Colonic mucosa (tissue), 4 donors: ENCODE measurements at regions not wholly inside any gene's neighbourhood (a gene's known extent, or its start where the extent isn't known, plus 50 kb on each side); places are given as distances from the start of the nearest gene placed in this dataset.

Source experiments
- DNase-seq: peaks from one replicate; pipeline ENCODE4 v3.0.0-alpha.2; 2020
- H3K27ac ChIP-seq: fragments of 200-600 bp; one replicate; pipeline ENCODE4 v1.8.0; 2021
- H3K27me3 ChIP-seq: fragments of 200-600 bp; one replicate; pipeline ENCODE4 v1.8.0; 2021
- H3K36me3 ChIP-seq: fragments of 200-600 bp; one replicate; pipeline ENCODE4 v1.8.0; 2021
- H3K4me1 ChIP-seq: fragments of 200-600 bp; one replicate; pipeline ENCODE4 v1.8.0; 2021; ENCODE audit warnings: mild to moderate bottlenecking
- H3K4me3 ChIP-seq: fragments of 200-600 bp; one replicate; pipeline ENCODE4 v1.8.0; 2021
- H3K9ac ChIP-seq, 2 donors: one replicate each; pipeline ENCODE4 v1.7.0; 2013; ENCODE audit warnings: control low read depth in 2 of 2, low read depth in 2 of 2, low read length in 2 of 2
- H3K9me3 ChIP-seq: fragments of 200-600 bp; one replicate; pipeline ENCODE4 v1.8.0; 2021
- CTCF ChIP-seq: fragments of 200-600 bp; IDR thresholded peaks from one replicate; pipeline ENCODE4 v1.8.0; 2022; ENCODE audit warnings: antibody characterized with exemption, mild to moderate bottlenecking
- intact Hi-C: fragments of 100-400 bp; cut with DNase I; formaldehyde crosslinking; loops from one replicate; pipeline ENCODE4 v1.14.1; 2022
- donor health status: healthy.
- donor health status: DM: no; HTN: no; CAD: no.
- donor health status: DM: no; HTN: no; CAD: no.

GRCh38 chr1:220389634-220390033, 117.4 kb upstream of the RAB3GAP2 start:
- Histone ChIP-seq H3K9me3 (no peaks in the 10 kb centered on the region), H3K27me3 (no peaks in the 10 kb centered on the region), H3K36me3 (no peaks in the 10 kb centered on the region), H3K9ac (no peak overlapping the region), H3K4me3 (no peak overlapping the region), H3K4me1 (no peaks in the 10 kb centered on the region), H3K27ac (no peak overlapping the region)
- TF ChIP-seq CTCF, result no peak
- no peak for DNase-seq
- intact Hi-C loops, result no loop called here

GRCh38 chr1:220386494-220387195, 114.4 kb upstream of the RAB3GAP2 start:
- H3K9ac ChIP-seq, result no peak overlapping the region
- H3K36me3 ChIP-seq, result no peaks in the 10 kb centered on the region
- TF ChIP-seq CTCF, result no peak

GRCh38 chr1:220385158-220385557, 112.9 kb upstream of the RAB3GAP2 start:
- H3K9ac ChIP-seq, result no peak overlapping the region
- no peaks in the 10 kb centered on the region for H3K36me3 ChIP-seq
- H3K4me3 ChIP-seq, result no peak overlapping the region
- no peaks in the 10 kb centered on the region for H3K4me1 ChIP-seq
- H3K27me3 ChIP-seq, result no peaks in the 10 kb centered on the region
- H3K9me3 ChIP-seq, result no peaks in the 10 kb centered on the region
- no peak for TF ChIP-seq CTCF
- no peak for DNase-seq
- intact Hi-C loops, result no loop called here
- H3K27ac ChIP-seq, result no peak overlapping the region

More at GRCh38 chr1:220386494-220387195, 114.4 kb upstream of the RAB3GAP2 start:
- no peaks in the 10 kb centered on the region for H3K9me3 ChIP-seq
- H3K27me3 ChIP-seq, result no peaks in the 10 kb centered on the region
- no peak overlapping the region for H3K4me3 ChIP-seq
- no peaks in the 10 kb centered on the region for H3K4me1 ChIP-seq
- no peak overlapping the region for H3K27ac ChIP-seq
- no peak for DNase-seq
- intact Hi-C loops, result no loop called here

- no peak for TF ChIP-seq CTCF
- no peak for DNase-seq
These were observed 110.7 kb upstream of the RAB3GAP2 start for GRCh38 chr1:220382994-220383393.

GRCh38 chr1:220380885-220381284, 108.6 kb upstream of the RAB3GAP2 start:
- no peak overlapping the region for H3K4me3 ChIP-seq

More at GRCh38 chr1:220382994-220383393, 110.7 kb upstream of the RAB3GAP2 start:
- H3K4me1 ChIP-seq, result no peaks in the 10 kb centered on the region
- no peaks in the 10 kb centered on the region for H3K36me3 ChIP-seq
- no peaks in the 10 kb centered on the region for H3K27me3 ChIP-seq
- H3K27ac ChIP-seq, result no peak overlapping the region
- no peak overlapping the region for H3K9ac ChIP-seq
- intact Hi-C loops, result no loop called here
- H3K4me3 ChIP-seq, result no peak overlapping the region
- no peaks in the 10 kb centered on the region for H3K9me3 ChIP-seq

More at GRCh38 chr1:220380885-220381284, 108.6 kb upstream of the RAB3GAP2 start:
- Histone ChIP-seq H3K36me3 (no peaks in the 10 kb centered on the region), H3K27ac (no peak overlapping the region), H3K27me3 (no peaks in the 10 kb centered on the region), H3K9ac (no peak overlapping the region), H3K9me3 (no peaks in the 10 kb centered on the region), H3K4me1 (no peaks in the 10 kb centered on the region)
- no peak for TF ChIP-seq CTCF
- intact Hi-C loops, result no loop called here
- DNase-seq, result no peak
